Esophagus muscularis mucosa (tissue), 3 donors: ENCODE measurements at regions not wholly inside any gene's neighbourhood (a gene's known extent, or its start where the extent isn't known, plus 50 kb on each side); places are given as distances from the start of the nearest gene placed in this dataset.

ENCODE experiments used
- CTCF ChIP-seq, 3 experiments: fragments of 200-600 bp in 2 of 3; fragments of 450-650 bp in 1 of 3; sonication (generic) in 2 of 3; IDR thresholded peaks; one replicate each; pipeline ENCODE4 v1.5.1; 2017 to 2019; ENCODE audit warnings: antibody characterized with exemption in 3 of 3, mild to moderate bottlenecking in 2 of 3, moderate library complexity in 1 of 3
- POLR2AphosphoS5 ChIP-seq, 2 donors: sonication (generic); formaldehyde crosslinking; IDR thresholded peaks; one replicate each; pipeline ENCODE4 v1.6.1; 2017; ENCODE audit warnings: antibody characterized with exemption in 2 of 2

- TF ChIP-seq POLR2AphosphoS5 (IDR thresholded peaks at IDR 0.05) (no peak), CTCF (IDR thresholded peaks at IDR 0.05) (no peak)
Measured at GRCh38 chr11:30120045-30120589, 103.3 kb upstream of the KCNA4 start.
